GM21423 (cell line): ENCODE measurements at regions not wholly inside any gene's neighbourhood (a gene's known extent, or its start where the extent isn't known, plus 50 kb on each side); places are given as distances from the start of the nearest gene placed in this dataset.
"Not testable (repeated sequence)": the region's sequence is repeated elsewhere in the genome, so short reads cannot be mapped to it uniquely, and the experiment has no call there.

Experiments used
- ATAC-seq: cut with Tn5 transposase; IDR thresholded peaks from one replicate; pipeline ENCODE4 v1.9.1; 2021; ENCODE audit warnings: mild to moderate bottlenecking, moderate library complexity; ENCODE audit not compliant: unreplicated experiment

DNA sequence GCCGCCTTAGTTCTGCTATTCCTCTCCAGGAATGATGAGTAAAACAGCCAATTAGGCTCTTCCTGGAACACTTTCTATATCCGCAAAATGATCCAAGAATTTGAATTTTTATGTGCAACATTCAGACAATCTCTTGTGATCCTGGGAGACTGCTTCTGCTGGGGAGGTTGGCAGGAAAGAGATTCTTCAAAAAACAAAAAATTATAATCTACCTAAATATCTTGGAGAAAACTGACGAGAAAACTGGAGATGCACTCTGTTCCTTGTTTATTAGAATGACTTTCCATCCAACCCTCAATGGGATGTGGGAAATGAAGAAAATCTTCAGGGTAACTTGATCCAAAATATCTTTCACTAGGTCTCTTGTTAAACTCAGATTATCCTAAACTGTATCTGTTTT, 346.3 kb upstream of the UBE2E2 start:
- ATAC-seq = no peak

DNA sequence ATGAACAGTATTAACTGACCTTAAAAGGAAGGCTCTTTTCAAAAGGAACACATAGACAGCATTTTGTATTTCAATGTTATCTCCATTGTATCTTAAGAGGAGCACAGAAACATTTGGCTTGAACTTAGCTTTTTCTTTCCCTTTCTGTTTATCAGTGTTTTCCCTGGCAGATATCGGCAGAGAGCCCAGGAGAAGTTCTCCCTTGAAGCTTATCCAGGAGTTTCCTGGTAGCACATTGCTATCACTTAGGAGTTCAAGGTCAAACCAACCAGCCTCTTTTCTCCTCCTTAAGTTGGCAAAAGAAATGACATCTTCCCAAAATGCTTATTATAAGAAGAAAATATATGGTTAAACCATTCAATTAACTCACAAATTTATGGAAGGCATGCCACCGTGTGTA, 344.6 kb upstream of the UBE2E2 start:
- ATAC-seq = no peak

DNA sequence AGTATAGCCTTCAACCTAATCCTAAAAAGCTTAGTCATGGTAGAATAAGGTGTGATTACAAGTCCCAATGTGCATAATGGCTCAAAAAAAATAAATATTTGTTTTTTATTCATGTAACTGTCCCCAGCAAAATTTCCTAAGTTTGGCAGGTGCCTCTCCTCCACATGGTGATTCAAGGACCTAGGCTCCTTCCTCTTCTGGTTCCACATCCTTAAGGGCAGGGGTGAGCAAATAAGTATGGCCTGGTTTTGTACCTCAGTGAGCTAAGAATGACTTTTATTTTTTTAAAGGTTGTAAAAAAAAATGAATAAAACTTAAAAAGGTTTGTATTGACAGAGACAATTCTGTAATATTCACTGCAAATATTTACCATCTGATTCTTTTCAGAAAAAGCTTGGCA, 343.5 kb upstream of the UBE2E2 start:
- ATAC-seq = no peak

DNA sequence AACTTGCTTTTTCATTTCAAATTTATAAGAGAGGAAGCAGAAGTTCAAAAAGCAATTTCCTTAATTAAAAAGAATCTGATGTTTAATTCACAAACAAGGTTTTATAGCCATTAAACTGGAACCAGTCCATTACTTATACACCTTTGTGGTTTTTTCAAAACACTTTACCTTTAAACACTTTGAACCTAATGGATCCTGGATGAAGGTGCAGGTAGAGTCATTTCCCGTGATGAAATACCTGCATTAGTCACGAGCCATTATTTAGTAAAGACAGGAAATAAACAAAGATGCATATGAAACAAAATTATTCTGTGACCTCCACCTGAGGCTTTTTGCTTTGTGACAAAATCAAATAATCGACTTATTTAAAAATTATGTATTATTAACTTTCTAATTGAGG, 341.7 kb upstream of the UBE2E2 start:
- no peak for ATAC-seq

DNA sequence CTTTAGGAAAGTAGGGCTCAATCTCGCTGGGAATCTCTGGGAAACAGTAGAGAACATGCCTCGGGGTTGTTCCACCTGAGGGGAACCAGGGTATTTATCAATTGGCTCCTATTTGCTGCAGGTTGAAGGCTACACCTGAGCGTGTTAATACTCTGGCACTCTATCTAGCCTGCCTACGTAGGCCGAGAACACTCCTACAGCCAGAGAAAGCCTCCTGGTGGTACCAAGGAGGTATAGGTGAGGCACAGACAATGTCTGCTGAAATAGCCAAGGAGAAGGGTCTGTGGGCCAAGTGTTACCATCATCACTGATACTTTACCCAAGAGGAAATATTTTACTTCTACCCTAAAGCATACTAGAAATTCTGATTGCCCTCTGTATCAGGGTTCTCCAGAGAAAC, 341.0 kb upstream of the UBE2E2 start:
- no peak for ATAC-seq

DNA sequence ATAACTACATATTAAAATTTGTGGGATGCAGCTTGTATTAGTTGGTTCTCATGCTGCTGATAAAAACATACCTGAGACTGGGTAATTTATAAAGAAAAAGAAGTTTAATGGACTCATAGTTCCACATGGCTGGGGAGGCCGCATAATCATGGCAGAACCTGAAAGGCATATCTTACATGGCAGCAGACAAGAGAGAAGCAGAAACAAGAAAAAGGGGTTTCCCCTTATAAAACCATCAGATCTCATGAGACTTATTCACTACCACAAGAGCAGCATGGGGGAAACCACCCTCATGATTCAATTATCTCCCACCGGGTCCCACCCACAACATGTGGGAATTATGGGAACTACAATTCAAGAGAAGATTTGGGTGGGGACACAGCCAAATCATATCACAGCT, 320.3 kb upstream of the UBE2E2 start:
- not testable (repeated sequence) for ATAC-seq

DNA sequence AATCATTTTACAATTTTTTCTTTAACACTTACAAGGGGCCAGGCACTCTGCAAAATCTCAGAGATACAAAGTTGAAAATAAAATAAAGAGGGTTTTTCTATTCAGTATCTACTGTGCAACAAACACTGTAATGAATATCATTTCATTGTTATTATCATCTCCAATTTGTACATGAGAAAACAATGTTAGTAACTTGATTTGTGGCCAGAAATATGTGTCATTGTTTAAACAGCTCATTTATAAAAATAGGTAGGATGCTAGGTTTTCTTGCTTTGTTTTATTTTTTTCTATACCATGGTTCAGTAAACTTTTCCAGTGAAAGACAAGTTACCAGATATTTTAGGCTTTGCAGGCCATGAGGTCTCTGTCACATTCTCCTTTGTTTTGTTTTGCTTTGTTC, 318.1 kb upstream of the UBE2E2 start:
- ATAC-seq = no peak

DNA sequence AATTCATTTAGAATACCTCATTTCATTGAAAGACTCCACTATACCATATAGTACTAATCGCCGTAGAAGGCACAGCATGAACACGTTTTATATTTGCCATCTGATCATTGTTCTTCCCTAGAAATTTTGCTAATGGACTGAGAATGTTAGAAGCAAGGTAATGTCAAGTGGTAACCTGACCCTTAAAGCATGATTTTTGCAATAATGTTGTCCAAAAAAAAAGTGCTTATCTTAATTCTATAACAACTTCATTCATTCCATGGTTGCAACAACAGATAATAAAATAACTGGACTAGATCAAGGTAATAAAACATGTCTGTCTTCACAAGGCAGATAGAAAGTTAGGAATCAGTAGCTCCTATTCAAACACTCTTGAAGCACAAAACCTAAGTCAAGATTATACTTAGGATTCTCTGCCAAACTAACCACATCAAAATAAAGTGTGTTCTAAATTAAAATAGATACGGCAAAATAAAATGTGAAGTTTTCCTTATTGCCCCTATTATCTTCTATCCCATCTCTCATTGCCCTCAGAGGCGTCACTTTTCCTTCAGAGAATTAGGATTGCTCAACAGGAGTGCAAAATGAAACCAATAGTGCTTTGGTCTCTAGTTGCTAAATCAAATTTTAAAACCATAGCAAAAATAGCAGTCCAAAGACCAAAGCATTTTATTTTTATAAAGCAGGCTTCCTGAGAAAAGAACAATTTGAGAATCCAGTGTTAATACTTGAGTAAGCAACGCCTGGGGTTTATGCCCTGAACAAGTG, 317.4 kb upstream of the UBE2E2 start:
- no peak for ATAC-seq

DNA sequence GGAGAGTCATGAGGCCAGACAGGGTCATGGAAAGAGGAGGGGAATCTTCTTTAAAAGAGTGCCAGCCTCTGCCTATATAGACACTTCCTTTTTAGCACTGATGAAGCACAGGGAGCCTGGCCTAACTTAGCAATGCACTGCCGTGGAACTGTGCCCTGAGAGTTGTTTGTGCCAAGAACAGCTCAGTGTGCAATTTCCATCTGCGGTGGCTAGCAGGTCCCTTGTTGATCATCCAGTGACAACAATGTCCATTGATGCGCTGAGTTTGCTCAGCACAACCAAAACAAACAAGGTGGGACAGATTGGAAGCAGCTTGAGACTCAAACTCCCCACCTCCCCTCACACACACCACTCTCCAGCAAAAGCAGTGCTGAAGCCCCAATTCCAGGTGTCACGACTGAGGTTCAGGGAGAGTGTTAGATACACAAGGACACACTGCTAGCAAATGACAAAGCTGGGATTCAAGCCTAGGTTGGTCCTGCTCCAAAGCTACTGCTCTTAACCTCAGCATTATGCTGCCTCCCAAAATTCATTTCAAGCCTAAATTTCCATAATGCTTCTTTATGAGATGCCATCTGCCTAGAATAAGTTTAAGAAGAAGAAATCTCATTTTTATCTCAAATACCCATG, 316.6 kb upstream of the UBE2E2 start:
- ATAC-seq = no peak

DNA sequence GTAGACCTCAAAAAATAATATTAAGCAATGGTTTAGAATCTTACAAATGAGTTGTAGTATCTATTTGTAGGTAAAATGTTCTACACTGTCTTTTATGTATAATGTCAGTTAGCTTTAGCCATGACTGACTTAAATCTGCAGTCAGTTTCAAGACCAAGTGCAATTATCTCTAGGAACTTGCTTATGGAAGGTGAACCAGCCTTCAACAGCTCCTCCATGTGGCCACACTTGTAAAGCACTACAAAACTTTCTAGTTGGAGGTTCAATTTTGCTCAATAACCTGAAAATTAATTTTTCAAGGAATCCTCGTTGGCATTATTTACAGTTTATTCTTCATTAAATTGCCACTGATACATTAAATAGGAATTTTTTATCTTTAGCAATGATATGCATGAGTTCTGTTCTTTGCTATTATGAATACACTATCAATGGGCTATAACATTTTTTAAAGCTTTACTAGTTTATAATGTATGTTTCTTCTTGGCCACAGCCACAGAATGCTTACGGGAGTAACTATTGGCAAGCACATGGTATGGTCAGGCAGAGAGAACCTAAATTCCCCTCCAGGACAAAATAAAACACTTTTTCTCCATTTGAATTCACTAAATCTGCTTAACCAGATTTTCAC, 315.3 kb upstream of the UBE2E2 start:
- ATAC-seq = peak; percentile 46

DNA sequence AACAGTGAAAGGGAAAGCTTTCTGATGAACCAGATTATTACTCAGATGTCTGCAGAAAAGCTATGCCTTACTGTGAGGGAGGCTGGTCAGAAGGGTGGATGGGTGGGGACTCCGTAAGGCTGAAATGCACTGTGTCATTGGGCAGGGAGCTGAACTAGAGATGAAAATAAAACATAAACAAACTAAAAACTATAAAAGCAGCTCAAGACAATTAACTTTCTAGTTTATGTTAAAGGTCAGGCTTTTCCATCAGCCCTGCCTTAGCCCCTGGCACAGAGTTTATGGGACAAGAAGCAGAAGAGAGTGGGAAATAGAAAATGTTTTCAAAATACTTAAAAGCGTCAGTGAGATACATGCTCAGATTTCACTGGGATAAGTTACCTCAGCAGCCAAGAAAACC, 310.0 kb upstream of the UBE2E2 start:
- no peak for ATAC-seq

DNA sequence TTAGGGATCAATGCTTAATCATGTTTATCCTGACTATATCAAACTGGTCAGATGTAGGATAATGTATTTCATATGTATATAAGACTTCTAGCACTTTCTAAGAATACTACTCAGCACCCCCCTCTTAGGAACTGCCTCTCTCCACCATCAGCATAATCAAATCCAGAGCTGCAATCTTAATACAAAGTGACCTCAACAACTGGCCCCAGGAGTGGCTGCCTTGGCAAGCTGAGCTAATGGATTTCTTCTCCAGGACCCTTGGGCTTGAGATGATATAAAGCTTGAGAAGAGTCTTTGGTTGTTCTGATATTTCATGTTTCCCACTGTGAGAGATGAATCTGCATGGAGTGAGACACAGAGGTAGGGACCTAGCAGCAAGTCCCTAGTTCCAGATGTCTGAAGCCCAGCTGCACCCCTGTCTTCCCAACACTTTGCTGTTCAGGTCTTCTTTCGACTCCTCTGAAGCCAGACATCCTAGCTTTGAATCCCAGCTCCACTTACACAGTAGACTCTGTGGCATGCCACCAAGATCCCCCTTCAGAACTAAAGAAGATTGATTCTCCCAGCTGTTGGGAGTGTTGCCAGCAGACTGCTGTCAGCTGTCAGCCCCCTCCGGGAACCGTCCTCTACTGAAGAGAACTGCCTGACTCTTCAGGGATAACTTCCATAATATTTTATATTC, 309.3 kb upstream of the UBE2E2 start:
- no peak for ATAC-seq

DNA sequence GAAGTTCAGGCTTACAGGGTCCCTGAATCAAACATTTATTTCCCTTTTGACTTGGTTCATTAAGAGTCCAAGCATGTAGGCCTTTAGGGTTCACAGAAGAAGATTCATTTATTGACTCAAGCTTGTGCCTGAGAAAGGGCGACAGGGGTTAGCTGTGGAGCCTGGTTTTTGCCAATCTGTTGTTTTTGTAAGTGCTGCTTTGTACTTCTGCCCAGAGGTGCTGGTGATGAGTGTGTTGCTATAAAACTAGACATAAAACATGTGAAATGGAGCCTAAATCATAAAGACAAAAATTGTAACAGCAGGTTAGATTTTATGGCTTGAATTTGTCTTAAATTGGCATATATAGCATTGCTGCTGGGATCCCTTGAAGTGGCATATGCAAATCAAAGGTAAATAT, 308.3 kb upstream of the UBE2E2 start:
- no peak for ATAC-seq

DNA sequence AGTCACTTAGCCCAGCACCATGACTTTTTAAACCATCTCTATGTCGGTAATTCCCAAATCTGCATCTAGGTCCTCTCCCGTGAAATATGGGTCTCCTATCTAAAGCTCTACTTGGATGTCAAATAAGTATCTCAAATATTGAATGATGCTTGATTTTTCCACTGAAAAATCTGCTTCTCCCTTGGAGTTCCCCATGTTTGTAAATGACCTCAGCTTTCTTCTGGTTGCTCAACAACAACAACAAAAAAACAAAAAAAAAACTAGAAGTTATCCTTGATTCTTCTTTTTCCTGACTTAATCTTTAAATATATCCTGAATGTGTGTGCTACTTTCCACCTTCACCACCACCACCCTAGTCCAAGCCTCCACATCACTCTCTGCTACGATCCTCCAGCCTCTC, 307.5 kb upstream of the UBE2E2 start:
- no peak for ATAC-seq

DNA sequence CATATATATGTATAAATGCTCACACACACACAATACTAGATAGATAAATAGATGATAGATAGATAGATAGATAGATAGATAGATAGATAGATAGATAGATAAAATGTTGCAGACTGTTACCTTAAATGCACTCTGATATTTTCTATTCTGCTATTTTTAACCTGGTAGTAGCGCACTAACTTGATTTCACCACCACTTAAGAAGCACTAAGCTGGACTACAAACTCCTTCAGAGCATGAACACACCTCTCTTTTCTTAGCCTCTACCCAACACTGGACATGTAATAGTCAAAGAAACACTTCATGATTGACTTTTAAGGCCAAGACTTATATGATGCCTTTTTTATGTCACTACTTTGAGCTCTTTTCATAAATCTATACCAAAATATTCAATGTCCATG, 304.6 kb upstream of the UBE2E2 start:
- no peak for ATAC-seq

DNA sequence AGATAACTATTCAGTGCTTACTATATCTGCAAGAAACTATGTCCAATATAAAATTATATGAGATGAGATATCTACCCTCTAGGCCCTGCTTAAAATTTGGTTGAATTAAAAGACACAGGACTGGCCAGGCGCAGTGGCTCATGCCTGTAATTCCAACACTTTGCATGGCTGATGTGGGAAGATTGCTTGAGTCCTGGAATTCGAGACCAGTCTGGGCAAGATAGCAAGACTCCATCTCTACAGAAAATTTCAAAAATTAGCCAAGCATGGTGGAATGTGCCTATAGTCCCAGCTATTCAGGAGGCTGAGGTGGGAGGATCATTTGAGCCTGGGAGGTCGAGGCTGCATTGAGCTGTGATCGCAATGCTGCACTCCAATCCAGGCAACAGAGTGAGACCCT, 303.7 kb upstream of the UBE2E2 start:
- no peak for ATAC-seq

DNA sequence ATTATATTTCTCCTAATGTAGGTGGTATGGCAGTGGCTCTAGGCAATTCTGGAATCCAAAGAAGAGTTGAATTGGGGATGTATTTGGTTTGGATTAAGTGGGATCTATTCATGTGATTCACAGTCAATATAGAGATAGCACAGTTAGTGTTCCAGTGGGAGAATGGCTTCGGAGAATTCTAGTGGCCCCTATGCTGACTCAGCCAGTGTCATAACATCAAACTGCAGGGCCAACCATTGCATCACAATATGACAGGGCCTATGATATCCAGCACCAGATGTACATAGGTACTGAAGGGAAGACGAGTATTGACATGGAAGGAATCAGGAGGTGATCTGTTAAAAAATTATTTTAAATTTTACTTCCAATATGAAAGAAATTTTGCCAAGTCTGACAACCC, 302.8 kb upstream of the UBE2E2 start:
- ATAC-seq = no peak

DNA sequence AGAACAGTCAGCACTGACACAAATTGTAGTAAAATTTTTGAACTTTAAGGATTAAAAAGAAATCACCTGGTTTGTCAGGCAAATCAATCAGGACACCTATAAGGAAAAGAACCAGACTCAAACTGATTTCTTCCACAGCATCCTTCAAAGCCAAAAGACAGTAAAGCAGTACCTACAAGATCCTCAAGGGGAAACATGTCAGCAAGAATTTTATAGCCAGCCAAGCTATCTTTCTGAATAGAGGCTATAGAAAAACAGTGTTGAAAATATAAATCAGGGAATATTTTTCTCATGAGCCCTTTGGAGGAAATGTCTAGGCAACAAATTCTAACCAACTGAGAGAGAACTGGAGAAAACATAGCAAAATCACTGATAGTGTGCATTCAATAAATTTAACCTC, 301.4 kb upstream of the UBE2E2 start:
- ATAC-seq = no peak

DNA sequence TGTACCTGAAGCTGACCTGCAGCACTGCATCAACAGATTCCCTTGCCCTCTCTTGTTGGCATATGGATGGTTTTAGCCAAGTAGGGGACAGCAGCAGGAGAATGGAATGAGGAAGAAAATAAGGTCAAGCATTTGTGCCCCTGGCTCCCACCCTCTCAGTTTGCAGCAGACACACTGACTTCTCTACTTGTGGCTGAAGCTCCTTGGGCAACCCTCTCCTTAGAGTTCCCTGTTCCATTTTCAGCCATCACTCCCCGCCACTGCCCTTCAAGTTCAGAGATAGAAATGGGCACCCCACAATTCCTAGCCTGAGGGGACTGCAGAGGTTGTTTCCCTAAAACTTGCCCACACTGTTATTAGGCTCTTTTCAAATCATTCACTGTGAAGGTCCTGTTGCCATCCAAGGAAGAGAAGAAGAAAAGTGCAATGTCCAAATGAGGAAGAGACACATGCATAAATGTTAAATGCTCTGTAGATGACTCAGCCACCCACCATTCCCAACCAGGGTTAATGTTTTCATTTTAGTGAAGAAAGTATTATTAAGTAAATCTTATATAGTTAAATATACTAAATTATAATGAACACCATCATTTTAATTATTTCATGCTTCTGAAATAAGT, 295.9 kb upstream of the UBE2E2 start:
- ATAC-seq = no peak

DNA sequence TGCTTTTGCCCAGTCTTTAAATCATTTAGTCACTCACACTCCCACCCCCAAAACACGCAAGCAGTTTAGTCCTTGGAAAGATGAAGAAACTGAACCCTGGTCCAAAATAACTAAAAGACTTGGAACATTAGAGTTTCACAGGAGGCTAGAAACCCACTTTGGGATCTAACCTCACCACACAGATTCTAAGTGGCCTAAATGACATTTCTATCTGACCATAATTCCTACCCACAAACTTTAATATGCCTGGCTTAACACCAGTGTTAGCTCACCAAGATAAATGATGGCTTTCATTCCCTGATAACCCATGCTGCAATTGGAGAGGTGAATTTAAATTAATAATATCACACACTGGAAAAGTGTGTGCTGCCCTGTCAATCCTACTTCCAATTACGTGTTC, 295.3 kb upstream of the UBE2E2 start:
- ATAC-seq = no peak

DNA sequence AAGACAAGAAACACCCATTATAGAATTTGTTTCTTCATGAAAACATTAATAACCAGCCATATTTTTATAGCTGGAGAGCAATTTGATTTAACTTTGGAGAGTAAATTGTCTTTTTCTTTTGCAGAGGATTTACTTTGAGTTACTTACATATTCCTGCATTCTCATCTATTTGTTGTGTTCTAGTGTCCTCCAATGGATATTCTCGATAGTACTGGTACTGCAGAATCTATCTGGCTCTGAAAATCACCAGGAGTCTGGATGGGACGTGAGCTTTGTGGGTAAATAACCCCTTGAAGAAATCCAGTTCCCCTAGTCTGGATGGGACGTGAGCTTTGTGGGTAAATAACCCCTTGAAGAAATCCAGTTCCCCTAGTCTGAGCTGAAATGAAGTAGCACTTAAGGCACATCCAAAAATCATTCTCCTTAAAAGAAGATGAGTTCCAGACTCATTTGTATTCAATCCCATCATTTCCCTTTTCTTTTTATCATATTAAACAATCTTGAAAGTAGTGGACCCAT, 294.1 kb upstream of the UBE2E2 start:
- no peak for ATAC-seq
